ENCODE measurements at regions not wholly inside any gene's neighbourhood (a gene's known extent, or its start where the extent isn't known, plus 50 kb on each side); places are given as distances from the start of the nearest gene placed in this dataset.

DNA sequence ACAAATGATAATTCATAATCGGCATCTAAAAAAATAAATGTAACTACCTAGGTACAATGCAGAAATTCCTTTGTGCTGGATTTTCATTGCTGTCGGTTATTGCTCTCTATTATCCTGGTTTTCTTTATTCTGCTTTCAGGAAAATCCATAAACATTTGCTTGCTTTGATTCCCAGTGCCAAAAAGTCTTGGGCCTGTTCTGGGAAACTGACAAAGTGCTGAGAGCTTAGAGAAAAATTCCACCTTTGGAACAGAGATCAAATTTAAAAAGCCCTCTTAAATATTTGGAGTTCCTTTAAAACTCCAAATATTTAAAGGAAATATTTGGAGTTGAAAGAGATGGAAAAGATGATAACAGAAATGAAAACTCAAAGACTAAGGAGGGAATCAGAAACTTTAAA, 87.3 kb upstream of the ZBED5 start:
- H3K36me3 Mint-ChIP-seq (ENCODE audit: low read depth): no peaks in the 10 kb centered on the region
- intact Hi-C loops (cut with micrococcal nuclease): no loop called here
- no peak overlapping the region for H3K4me3 Mint-ChIP-seq
- peaks cover 11% of the 10 kb centered on the region for H3K27me3 Mint-ChIP-seq (ENCODE audit: low read depth)
- no peak for DNase-seq
- CTCF ChIA-PET: interaction anchor here (1.3 kb wide), 1 partner anchor 11 kb away, joined by 10 read pairs; no protein-coding TSS in a partner anchor
- peaks cover 3% of the 10 kb centered on the region for H3K4me1 Mint-ChIP-seq (ENCODE audit: low read depth)
- no peaks in the 10 kb centered on the region for H3K9me3 Mint-ChIP-seq
- no peak overlapping the region for H3K27ac Mint-ChIP-seq

DNA sequence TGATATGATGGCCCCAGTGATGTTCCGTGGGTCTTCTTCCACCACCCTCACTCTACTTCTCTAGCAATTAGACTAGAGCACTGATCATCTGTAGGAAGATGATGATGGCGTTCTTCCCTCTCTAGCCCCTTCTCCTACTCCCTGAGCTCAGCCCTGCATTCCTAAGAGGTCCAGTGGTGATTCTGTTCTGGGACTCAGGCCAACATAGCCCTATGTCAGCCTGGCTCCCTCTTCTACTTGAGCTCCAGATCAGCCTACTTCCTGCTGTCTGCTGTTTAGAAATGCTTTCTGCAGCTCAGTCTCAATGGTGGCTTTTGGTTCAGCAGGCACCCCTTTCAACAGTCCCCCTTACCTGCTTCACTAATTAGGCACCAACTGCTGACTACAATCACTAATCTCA, 86.1 kb upstream of the ZBED5 start:
- Mint-ChIP-seq H3K27me3 (ENCODE audit: low read depth) (peaks cover 10% of the 10 kb centered on the region), H3K27ac (no peak overlapping the region), H3K9me3 (no peaks in the 10 kb centered on the region), H3K4me3 (no peak overlapping the region), H3K36me3 (ENCODE audit: low read depth) (no peaks in the 10 kb centered on the region), H3K4me1 (ENCODE audit: low read depth) (peaks cover 3% of the 10 kb centered on the region)
- DNase-seq: no peak
- CTCF ChIA-PET: interaction anchor here (0.8 to 2.7 kb wide), 5 partner anchors 11 to 166 kb away, joined by 3 to 14 read pairs (median 5); no protein-coding TSS in a partner anchor
- intact Hi-C loops (cut with micrococcal nuclease): no loop called here

DNA sequence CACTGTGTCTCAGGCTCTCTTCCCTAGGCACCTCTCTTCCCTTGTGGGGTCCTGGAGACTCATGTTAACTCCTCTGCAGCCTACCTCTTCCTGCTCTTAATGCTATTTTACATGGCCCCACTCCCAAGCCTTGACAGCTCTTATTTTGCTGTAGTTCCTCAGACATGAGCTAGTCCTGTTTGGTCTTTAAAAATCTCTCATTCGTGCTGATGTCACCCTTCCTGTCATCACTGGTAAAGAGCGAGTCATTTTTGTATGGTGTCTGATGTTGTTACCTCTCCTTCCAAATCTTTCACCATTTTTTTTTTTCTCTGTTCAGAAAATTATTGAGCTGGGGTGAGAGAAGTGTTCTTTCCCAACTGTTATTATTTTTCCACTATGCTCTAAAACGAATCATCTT, 84.8 kb upstream of the ZBED5 start:
- no peak overlapping the region for H3K4me3 Mint-ChIP-seq

DNA sequence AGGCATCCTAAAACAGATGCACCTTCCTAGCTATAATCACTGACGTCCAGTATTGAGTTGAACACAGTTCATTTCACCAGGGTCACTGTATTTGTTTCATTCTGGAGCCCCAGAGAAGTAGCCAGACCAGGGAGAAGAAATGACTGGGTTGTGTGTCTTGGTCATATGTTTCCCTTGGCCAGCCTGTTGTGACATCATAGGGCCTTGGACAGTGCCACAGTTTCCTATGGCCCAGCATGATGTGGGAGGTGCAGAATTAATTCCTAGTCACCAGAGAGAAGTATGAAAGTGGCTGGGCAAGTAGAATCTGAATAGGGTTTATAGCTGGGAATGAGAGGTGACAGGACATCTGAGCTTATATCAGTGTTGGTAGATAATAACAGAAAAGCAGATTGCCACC, 84.0 kb upstream of the ZBED5 start:
- Mint-ChIP-seq H3K27me3 (ENCODE audit: low read depth) (peaks cover 3% of the 10 kb centered on the region), H3K9me3 (no peaks in the 10 kb centered on the region), H3K4me3 (no peak overlapping the region), H3K4me1 (ENCODE audit: low read depth) (peaks cover 3% of the 10 kb centered on the region), H3K36me3 (ENCODE audit: low read depth) (no peaks in the 10 kb centered on the region), H3K27ac (no peak overlapping the region)
- intact Hi-C loops (cut with micrococcal nuclease): no loop called here
- CTCF ChIA-PET: interaction anchor here (0.8 to 2.7 kb wide), 5 partner anchors 9 to 96 kb away, joined by 3 to 14 read pairs (median 4); no protein-coding TSS in a partner anchor
- no peak for DNase-seq

More for the DNA sequence above, 84.8 kb upstream of the ZBED5 start:
- Mint-ChIP-seq H3K4me1 (ENCODE audit: low read depth) (peaks cover 3% of the 10 kb centered on the region), H3K36me3 (ENCODE audit: low read depth) (no peaks in the 10 kb centered on the region), H3K27me3 (ENCODE audit: low read depth) (peaks cover 3% of the 10 kb centered on the region), H3K9me3 (no peaks in the 10 kb centered on the region), H3K27ac (no peak overlapping the region)
- CTCF ChIA-PET: interaction anchor here (0.8 to 2.7 kb wide), 6 partner anchors 9 to 95 kb away, joined by 3 to 14 read pairs (median 4); no protein-coding TSS in a partner anchor
- intact Hi-C loops (cut with micrococcal nuclease): no loop called here
- peak; percentile 30 for DNase-seq

DNA sequence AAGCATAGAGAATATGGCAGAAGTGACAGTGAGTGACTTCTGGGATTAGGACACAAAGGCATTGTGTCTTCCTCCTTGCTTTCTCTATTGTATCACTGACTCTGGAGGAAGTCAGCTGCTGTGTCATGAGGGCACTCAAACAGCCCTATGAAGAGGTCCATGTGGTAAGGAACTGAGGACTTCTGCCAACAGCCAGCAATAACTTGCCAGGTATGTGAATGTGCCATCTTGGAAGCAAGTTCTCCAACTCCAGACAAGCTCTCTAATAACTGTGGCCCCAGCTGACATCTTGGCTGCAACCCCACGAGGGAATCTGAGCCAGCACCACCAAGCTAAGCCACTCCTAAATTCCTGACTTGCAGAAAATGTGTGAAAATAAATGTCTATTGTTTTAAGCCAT, 83.6 kb upstream of the ZBED5 start:
- H3K4me3 Mint-ChIP-seq: no peak overlapping the region
- DNase-seq: no peak
- peaks cover 3% of the 10 kb centered on the region for H3K27me3 Mint-ChIP-seq (ENCODE audit: low read depth)
- H3K36me3 Mint-ChIP-seq (ENCODE audit: low read depth): no peaks in the 10 kb centered on the region
- H3K27ac Mint-ChIP-seq: no peak overlapping the region
- CTCF ChIA-PET: interaction anchor here (2.7 kb wide), 1 partner anchor 8 kb away, joined by 14 read pairs; no protein-coding TSS in a partner anchor
- peaks cover 3% of the 10 kb centered on the region for H3K4me1 Mint-ChIP-seq (ENCODE audit: low read depth)
- intact Hi-C loops (cut with micrococcal nuclease): no loop called here
- no peaks in the 10 kb centered on the region for H3K9me3 Mint-ChIP-seq

DNA sequence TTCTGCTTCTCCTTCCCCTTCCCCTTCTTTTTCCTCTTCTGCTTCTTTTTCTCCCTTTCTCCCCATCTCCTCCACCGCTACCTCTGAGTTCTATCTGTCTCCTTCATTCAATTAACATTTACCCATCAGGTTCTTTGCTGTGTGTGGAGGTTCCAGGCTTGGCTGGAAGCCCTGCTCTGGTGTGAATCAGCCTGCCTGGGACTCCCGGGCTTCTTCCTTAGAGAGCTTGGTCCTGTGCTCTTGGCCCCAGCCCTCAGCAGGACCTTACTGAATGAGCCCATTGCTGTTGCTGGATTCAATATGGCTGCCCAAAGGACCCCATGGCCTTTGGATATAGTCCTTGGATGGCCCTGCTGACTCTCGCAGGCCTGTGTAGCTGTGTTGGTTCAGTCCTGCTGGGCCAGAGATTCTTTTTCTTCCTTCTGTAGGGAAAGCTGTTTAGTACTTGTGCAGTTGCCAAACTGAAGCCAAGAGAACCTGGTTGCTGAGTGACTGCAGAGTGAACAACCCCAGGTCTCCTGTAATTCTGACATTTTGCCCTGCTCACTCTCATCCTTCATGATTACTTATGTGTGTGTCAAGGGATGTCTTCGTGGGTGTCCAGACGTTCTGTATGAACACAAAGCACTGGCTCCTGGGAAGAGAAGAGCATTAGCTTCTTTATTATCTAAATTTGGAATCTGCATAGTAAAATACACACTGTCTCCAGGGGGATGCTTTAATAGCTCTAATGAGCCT, 81.0 kb upstream of the ZBED5 start:
- CTCF ChIA-PET: interaction anchor here (1.3 kb wide), 1 partner anchor 146 kb away, joined by 4 read pairs; no protein-coding TSS in a partner anchor
- Mint-ChIP-seq H3K36me3 (ENCODE audit: low read depth) (no peaks in the 10 kb centered on the region), H3K27ac (no peak overlapping the region), H3K4me1 (ENCODE audit: low read depth) (peaks cover 5% of the 10 kb centered on the region), H3K27me3 (ENCODE audit: low read depth) (peaks cover 8% of the 10 kb centered on the region), H3K9me3 (no peaks in the 10 kb centered on the region), H3K4me3 (no peak overlapping the region)
- intact Hi-C loops (cut with micrococcal nuclease): no loop called here
- DNase-seq: no peak

DNA sequence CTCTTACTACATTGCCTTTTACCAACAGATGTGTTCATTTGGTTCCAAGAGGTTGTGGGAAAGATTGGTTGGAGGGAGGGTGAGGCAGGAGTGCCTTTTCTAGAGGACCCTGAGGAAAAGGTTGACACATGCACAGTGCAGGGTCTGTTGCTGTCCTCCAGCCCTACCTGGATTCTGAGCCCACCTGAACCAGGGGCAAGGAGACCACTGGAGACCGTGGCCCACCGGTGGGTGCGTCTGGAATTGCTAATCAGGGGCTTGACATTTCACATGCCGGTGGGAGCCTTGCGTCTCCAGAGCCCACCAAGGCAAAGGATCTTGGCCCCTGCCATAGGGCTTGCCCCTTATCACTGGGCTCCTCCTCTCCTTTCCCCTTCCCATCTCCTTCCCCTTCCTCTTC, 80.4 kb upstream of the ZBED5 start:
- no peak overlapping the region for H3K27ac Mint-ChIP-seq
- H3K4me1 Mint-ChIP-seq (ENCODE audit: low read depth): peaks cover 10% of the 10 kb centered on the region
- no peak overlapping the region for H3K4me3 Mint-ChIP-seq
- intact Hi-C loops (cut with micrococcal nuclease): no loop called here
- DNase-seq: no peak
- CTCF ChIA-PET: interaction anchor here (1.3 kb wide), 1 partner anchor 146 kb away, joined by 4 read pairs; no protein-coding TSS in a partner anchor
- peaks cover 13% of the 10 kb centered on the region for H3K27me3 Mint-ChIP-seq (ENCODE audit: low read depth)
- H3K9me3 Mint-ChIP-seq: no peaks in the 10 kb centered on the region
- H3K36me3 Mint-ChIP-seq (ENCODE audit: low read depth): no peaks in the 10 kb centered on the region

DNA sequence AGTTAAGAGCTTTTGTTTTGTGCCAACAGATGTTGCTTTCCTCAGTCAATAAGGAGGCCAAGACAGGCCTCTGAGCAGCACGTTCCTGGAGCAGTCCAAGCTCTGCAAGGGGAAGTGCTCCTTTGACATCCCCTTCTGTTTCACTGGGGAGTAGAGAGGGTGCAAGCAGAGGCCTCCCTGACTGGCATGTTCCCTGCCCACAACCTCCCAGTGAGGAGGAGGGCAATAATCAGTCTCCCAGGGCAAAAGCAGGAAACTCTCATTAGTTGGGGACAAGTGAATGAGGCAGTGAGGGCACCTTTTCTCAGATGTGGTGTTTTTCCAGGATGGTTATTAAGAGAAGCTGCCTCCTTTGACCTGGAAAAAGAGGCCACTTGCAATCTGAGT, 79.5 kb upstream of the ZBED5 start:
- no peak for DNase-seq
- no peak overlapping the region for H3K27ac Mint-ChIP-seq
- H3K27me3 Mint-ChIP-seq (ENCODE audit: low read depth): peaks cover 20% of the 10 kb centered on the region
- intact Hi-C loops (cut with micrococcal nuclease): no loop called here
- CTCF ChIA-PET: interaction anchor here (0.8 to 1.3 kb wide), 4 partner anchors 15 to 89 kb away, joined by 3 to 10 read pairs (median 6); no protein-coding TSS in a partner anchor
- no peak overlapping the region for H3K4me3 Mint-ChIP-seq
- H3K9me3 Mint-ChIP-seq: no peaks in the 10 kb centered on the region
- H3K4me1 Mint-ChIP-seq (ENCODE audit: low read depth): peaks cover 7% of the 10 kb centered on the region
- H3K36me3 Mint-ChIP-seq (ENCODE audit: low read depth): no peaks in the 10 kb centered on the region

DNA sequence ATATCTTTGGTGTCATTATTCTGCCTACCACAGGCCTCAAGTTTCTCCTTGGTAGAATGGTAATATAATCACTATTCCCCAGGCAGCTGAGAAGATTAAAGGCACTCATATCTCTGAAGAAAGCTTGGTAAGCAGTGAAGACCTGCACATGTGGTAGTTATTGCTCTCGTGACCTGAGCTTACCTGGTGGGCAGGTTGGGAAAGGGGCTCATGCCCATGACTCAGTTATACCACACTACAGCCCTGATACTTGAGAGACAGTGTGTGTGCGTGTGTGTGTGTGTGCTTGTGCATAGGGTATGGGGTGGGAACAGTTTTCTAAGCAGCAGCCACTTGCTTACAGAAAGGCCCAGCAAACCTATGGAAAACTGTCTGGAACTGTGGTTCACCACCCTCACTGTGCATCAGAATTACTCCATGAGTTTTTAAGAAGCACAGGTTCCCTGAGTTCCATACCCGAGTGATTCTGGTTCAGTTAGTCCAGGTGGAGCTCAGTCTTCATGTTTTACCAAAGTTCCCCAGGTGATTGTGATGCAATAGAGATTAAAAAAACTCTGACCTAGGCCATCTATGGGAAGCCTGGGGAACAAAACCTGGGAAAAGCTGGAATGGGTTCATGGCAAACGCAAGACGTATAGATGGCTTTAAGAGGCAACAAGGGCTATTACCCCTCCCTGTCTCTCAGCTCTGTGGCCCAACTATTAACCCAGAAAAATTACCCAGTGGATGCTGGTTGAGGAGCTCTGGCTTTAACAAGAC, 79.0 kb upstream of the ZBED5 start:
- H3K9me3 Mint-ChIP-seq: no peaks in the 10 kb centered on the region
- DNase-seq: no peak
- CTCF ChIA-PET: interaction anchor here (0.7 to 1.3 kb wide), 5 partner anchors 9 to 90 kb away, joined by 3 to 10 read pairs (median 4); no protein-coding TSS in a partner anchor
- H3K27ac Mint-ChIP-seq: no peak overlapping the region
- intact Hi-C loops (cut with micrococcal nuclease): no loop called here
- no peaks in the 10 kb centered on the region for H3K36me3 Mint-ChIP-seq (ENCODE audit: low read depth)
- no peak overlapping the region for H3K4me3 Mint-ChIP-seq
- H3K4me1 Mint-ChIP-seq (ENCODE audit: low read depth): peaks cover 7% of the 10 kb centered on the region
- H3K27me3 Mint-ChIP-seq (ENCODE audit: low read depth): peaks cover 20% of the 10 kb centered on the region

DNA sequence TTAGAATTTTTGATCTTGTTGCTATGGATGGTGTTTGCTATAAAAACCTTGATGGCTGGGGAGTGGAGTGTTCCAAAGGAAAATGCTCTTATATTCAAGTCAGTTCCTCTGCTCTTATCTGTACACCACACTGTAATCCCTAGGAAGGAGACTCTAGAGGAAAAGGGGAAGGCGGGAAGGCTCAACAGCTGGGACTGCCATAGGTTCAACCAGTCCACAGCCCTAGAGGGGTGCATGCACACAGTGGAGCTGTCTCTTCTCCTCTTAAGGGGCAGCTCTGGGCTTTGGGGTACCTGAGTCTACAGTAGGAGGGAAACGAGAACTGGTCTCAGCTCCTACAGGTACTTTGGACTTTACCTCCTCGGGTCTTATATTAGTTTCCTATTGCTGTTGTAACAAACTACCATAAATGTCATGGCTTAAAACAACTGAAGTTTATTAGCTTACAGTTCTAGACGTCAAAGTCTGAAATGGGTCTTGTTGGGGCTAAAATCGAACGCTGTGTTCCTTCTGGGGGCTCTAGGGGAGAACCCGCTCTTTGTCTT, 77.2 kb upstream of the ZBED5 start:
- CTCF ChIA-PET: interaction anchor here (0.6 to 4.8 kb wide), 14 partner anchors 10 to 853 kb away, joined by 3 to 40 read pairs (median 10); no protein-coding TSS in a partner anchor
- H3K27me3 Mint-ChIP-seq (ENCODE audit: low read depth): peaks cover 30% of the 10 kb centered on the region
- DNase-seq: no peak
- no peaks in the 10 kb centered on the region for H3K9me3 Mint-ChIP-seq
- intact Hi-C loops (cut with micrococcal nuclease): no loop called here
- no peaks in the 10 kb centered on the region for H3K36me3 Mint-ChIP-seq (ENCODE audit: low read depth)
- no peak overlapping the region for H3K4me3 Mint-ChIP-seq
- H3K4me1 Mint-ChIP-seq (ENCODE audit: low read depth): peaks cover 12% of the 10 kb centered on the region
- H3K27ac Mint-ChIP-seq: no peak overlapping the region

DNA sequence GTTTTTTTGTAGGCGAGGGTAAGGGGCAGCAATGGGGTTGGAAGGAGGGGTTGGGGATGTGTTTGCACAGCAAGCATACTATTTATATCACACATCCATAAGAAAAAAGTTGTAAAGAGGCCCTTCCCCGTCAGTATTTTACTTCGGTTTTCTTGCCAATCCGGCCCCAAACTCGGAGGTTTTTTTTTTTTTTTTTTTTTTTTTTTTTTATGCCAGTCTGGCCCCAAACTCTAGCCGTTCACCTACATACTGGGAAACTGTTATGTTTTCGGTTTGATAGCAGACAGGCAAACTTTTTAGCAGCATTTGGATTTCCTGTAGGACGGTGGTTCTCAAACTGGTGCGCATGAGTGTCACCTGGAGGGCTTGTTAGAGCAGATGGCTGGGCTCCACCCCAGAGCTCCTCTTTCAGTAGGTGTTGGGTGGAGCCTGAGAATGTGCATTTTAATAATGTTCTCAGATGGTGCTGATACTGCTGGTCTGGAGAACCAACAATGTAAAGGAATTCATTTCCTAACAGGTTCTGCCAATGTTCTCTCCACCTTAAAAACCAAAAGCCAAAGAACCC, 76.5 kb upstream of the ZBED5 start:
- Mint-ChIP-seq H3K27me3 (ENCODE audit: low read depth) (peaks cover 29% of the 10 kb centered on the region), H3K4me1 (ENCODE audit: low read depth) (peaks cover 12% of the 10 kb centered on the region), H3K36me3 (ENCODE audit: low read depth) (no peaks in the 10 kb centered on the region), H3K27ac (no peak overlapping the region), H3K4me3 (peak overlapping the region; percentile 70), H3K9me3 (no peaks in the 10 kb centered on the region)
- intact Hi-C loops (cut with micrococcal nuclease): loop anchor here (5.0 kb wide), 3 partner anchors 127 to 333 kb away; partner anchors contain the start of gene EIF4G2
- CTCF ChIA-PET: interaction anchor here (0.6 to 4.8 kb wide), 28 partner anchors 8 to 853 kb away, joined by 3 to 40 read pairs (median 4); no protein-coding TSS in a partner anchor
- peak; percentile 46 for DNase-seq

Measured in activated naive CD4-positive, alpha-beta T cell treated with anti-CD3 and anti-CD28 coated beads for 36 hours (primary cell).